HCT116 (cell line): ENCODE measurements at regions not wholly inside any gene's neighbourhood (a gene's known extent, or its start where the extent isn't known, plus 50 kb on each side); places are given as distances from the start of the nearest gene placed in this dataset.

Experiments used
- ATAC-seq: fragments of 200-7000 bp; cut with Tn5 transposase; 2 replicates; pipeline ENCODE4 v1.9.1; 2020; ENCODE audit warnings: mild to moderate bottlenecking, moderate library complexity
- BruUV-seq: library from RNA; stranded (reverse); fragments of 400-500 nt; replicated peaks from 2 replicates; lab custom pipeline; 2021; lab: Mats Ljungman, UMichigan
- CTCF ChIA-PET: fragments of 300-600 bp; sonication (Branson Sonifier 250); formaldehyde crosslinking; loops from one replicate; lab custom pipeline; 2021; ENCODE audit warnings: antibody characterized with exemption; lab: Charles Lee
- POLR2A ChIA-PET: fragments of 300-600, 350-600 bp; sonication (Branson Sonifier 250); formaldehyde crosslinking; loops from one replicate; lab custom pipeline; 2021; ENCODE audit warnings: antibody characterized with exemption; lab: Charles Lee
- RAD21 ChIA-PET, 2 experiments: fragments of 300-600 bp; sonication (Branson Sonifier 250); formaldehyde crosslinking; loops; one replicate each; lab custom pipeline; 2023; ENCODE audit warnings: low total read pairs in 2 of 2; ENCODE audit not compliant: uncharacterized antibody in 2 of 2, unreplicated experiment in 2 of 2, low non-redundant PET in 1 of 2; lab: Charles Lee
- DNase-seq: peaks from one replicate; pipeline ENCODE4 v3.0.0-alpha.2; 2010; ENCODE audit warnings: low read depth, low spot score
- H2AFZ ChIP-seq: fragments of 200-600 bp; shearing (Covaris generic), sonication (generic); 2 replicates; pipeline ENCODE4 v1.6.1; 2017; ENCODE audit warnings: low read depth, mixed run types, mixed read lengths, antibody characterized with exemption, low read length; ENCODE audit not compliant: poor library complexity, severe bottlenecking
- H3K27ac ChIP-seq: 2 replicates; pipeline ENCODE4 v1.5.1; 2012; ENCODE audit warnings: low read depth, low read length
- H3K27me3 ChIP-seq: fragments of 200-600 bp; sonication (generic); 2 replicates; pipeline ENCODE4 v1.6.1; 2016; ENCODE audit warnings: mixed run types, low read length, mixed read lengths; ENCODE audit not compliant: insufficient read depth
- H3K36me3 ChIP-seq, 2 experiments: fragments of 200-500 bp in 1 of 2; fragments of 200-600 bp in 1 of 2; sonication (Bioruptor generic) in 1 of 2; sonication (generic) in 1 of 2; 2 replicates each; pipeline versions ENCODE4 v1.5.1 to v1.6.1; 2014 to 2016; ENCODE audit warnings: low read length in 2 of 2, inconsistent platforms in 1 of 2, mixed read lengths in 1 of 2, mixed run types in 1 of 2; ENCODE audit not compliant: insufficient read depth in 2 of 2, control insufficient read depth in 1 of 2
- H3K4me1 ChIP-seq, 2 experiments: fragments of 200-600 bp in 1 of 2; sonication (generic) in 1 of 2; 2 replicates each; pipeline versions ENCODE4 v1.5.1 to v1.6.1; 2012 to 2017; ENCODE audit warnings: low read length in 2 of 2, inconsistent platforms in 1 of 2, mild to moderate bottlenecking in 1 of 2, mixed read lengths in 1 of 2, mixed run types in 1 of 2, moderate library complexity in 1 of 2; ENCODE audit not compliant: insufficient read depth in 2 of 2, control insufficient read depth in 1 of 2
- H3K4me2 ChIP-seq: fragments of 200-600 bp; sonication (generic); 2 replicates; pipeline ENCODE4 v1.6.1; 2017; ENCODE audit warnings: mixed run types, low read length, mixed read lengths
- H3K4me3 ChIP-seq, 2 experiments: fragments of 200-600 bp in 1 of 2; sonication (generic) in 1 of 2; replicated peaks in 1 of 2; 2 replicates each; pipeline ENCODE4 v1.5.1; 2011 to 2016; ENCODE audit warnings: low read length in 2 of 2, control low read depth in 1 of 2, low read depth in 1 of 2, mild to moderate bottlenecking in 1 of 2, mixed read lengths in 1 of 2, mixed run types in 1 of 2
- H3K79me2 ChIP-seq: fragments of 200-600 bp; sonication (generic); 2 replicates; pipeline ENCODE4 v1.6.1; 2017; ENCODE audit warnings: mild to moderate bottlenecking, mixed run types, low read length, moderate library complexity, mixed read lengths; ENCODE audit not compliant: insufficient read depth
- H3K9ac ChIP-seq: fragments of 200-600 bp; sonication (generic); 2 replicates; pipeline ENCODE4 v1.6.1; 2016; ENCODE audit warnings: low read length, mixed read lengths
- H3K9me2 ChIP-seq: fragments of 200-600 bp; sonication (generic), shearing (Covaris generic); 2 replicates; pipeline ENCODE4 v1.6.1; 2017; ENCODE audit warnings: mixed run types, mild to moderate bottlenecking, moderate library complexity; ENCODE audit not compliant: insufficient read depth
- H3K9me3 ChIP-seq, 2 experiments: fragments of 200-500 bp in 1 of 2; fragments of 200-600 bp in 1 of 2; sonication (Bioruptor generic) in 1 of 2; sonication (generic) in 1 of 2; 2 replicates each; pipeline ENCODE4 v1.6.1; 2014 to 2017; ENCODE audit warnings: low read length in 2 of 2, mixed read lengths in 2 of 2, inconsistent platforms in 1 of 2, low read depth in 1 of 2, mild to moderate bottlenecking in 1 of 2, mixed run types in 1 of 2, moderate library complexity in 1 of 2; ENCODE audit not compliant: control insufficient read depth in 1 of 2, insufficient read depth in 1 of 2
- H4K20me1 ChIP-seq: fragments of 200-600 bp; sonication (generic), shearing (Covaris generic); 2 replicates; pipeline ENCODE4 v1.6.1; 2017; ENCODE audit warnings: mixed run types, mild to moderate bottlenecking, moderate library complexity; ENCODE audit not compliant: insufficient read depth
- CTCF ChIP-seq, 3 experiments: fragments of 200-600 bp in 1 of 3; sonication (generic) in 1 of 3; IDR thresholded peaks in 2 of 3; conservative IDR thresholded peaks in 1 of 3; 2 replicates each; pipeline ENCODE4 v1.5.1; 2012 to 2017; ENCODE audit warnings: low read depth in 2 of 3, low read length in 2 of 3, antibody characterized with exemption in 1 of 3, borderline replicate concordance in 1 of 3, control low read depth in 1 of 3, mild to moderate bottlenecking in 1 of 3, mixed read lengths in 1 of 3, mixed run types in 1 of 3, moderate library complexity in 1 of 3; ENCODE audit not compliant: insufficient read depth in 1 of 3
- EGR1 ChIP-seq: IDR thresholded peaks from 2 replicates; pipeline ENCODE4 v1.6.1; 2012; ENCODE audit warnings: low read depth
- ELF1 ChIP-seq: IDR thresholded peaks from 2 replicates; pipeline ENCODE4 v1.6.1; 2012; ENCODE audit warnings: low read depth, borderline replicate concordance
- EZH2 ChIP-seq: fragments of 200-600 bp; sonication (generic); IDR thresholded peaks from 2 replicates; pipeline ENCODE4 v1.6.1; 2017; ENCODE audit warnings: antibody characterized with exemption, mixed run types
- EZH2phosphoT487 ChIP-seq: fragments of 200-600 bp; IDR thresholded peaks from 2 replicates; pipeline ENCODE4 v1.6.1; 2018; ENCODE audit warnings: antibody characterized with exemption, borderline replicate concordance
- FOSL1 ChIP-seq: IDR thresholded peaks from 2 replicates; pipeline ENCODE4 v1.6.1; 2012; ENCODE audit warnings: low read depth
- JUND ChIP-seq: IDR thresholded peaks from 2 replicates; pipeline ENCODE4 v1.6.1; 2012
- POLR2AphosphoS5 ChIP-seq: IDR thresholded peaks from 2 replicates; pipeline ENCODE4 v1.6.1; 2011; ENCODE audit warnings: mild to moderate bottlenecking, low read depth, low read length, moderate library complexity
- REST ChIP-seq: IDR thresholded peaks from 2 replicates; pipeline ENCODE4 v1.6.1; 2012; ENCODE audit warnings: low read depth
- SIN3A ChIP-seq: IDR thresholded peaks from 2 replicates; pipeline ENCODE4 v1.6.1; 2012; ENCODE audit warnings: low read depth
- SP1 ChIP-seq: IDR thresholded peaks from 2 replicates; pipeline ENCODE4 v1.6.1; 2012; ENCODE audit warnings: low read depth
- SRF ChIP-seq: IDR thresholded peaks from 2 replicates; pipeline ENCODE4 v1.6.1; 2012; ENCODE audit warnings: low read depth
- TCF7L2 ChIP-seq: IDR thresholded peaks from 2 replicates; pipeline ENCODE4 v1.7.0; 2011; ENCODE audit warnings: borderline replicate concordance, inconsistent platforms; ENCODE audit not compliant: insufficient read depth, insufficient read length; ENCODE audit errors: extremely low read depth
- YY1 ChIP-seq: IDR thresholded peaks from 2 replicates; pipeline ENCODE4 v1.6.1; 2011; ENCODE audit warnings: low read length, low read depth, moderate library complexity, mild to moderate bottlenecking; ENCODE audit not compliant: insufficient replicate concordance; ENCODE audit errors: extremely low read depth
- ZFX ChIP-seq: fragments of 450-650 bp; IDR thresholded peaks from 2 replicates; pipeline ENCODE4 v1.6.1; 2017
- ZNF274 ChIP-seq: fragments of 200-500 bp; sonication (Bioruptor generic); IDR thresholded peaks from 2 replicates; pipeline ENCODE4 v1.6.1; 2014; ENCODE audit warnings: mild to moderate bottlenecking, low read depth, low read length, inconsistent platforms
- intact Hi-C: fragments of 100-400 bp; cut with micrococcal nuclease; formaldehyde crosslinking; loops from 2 replicates; pipeline ENCODE4 v1.10.0; 2022
- TF ChIP-seq, protein P1 (sequence below): IDR thresholded peaks from 2 replicates; pipeline ENCODE4 v1.6.1; 2012
- TF ChIP-seq, protein P2 (sequence below): IDR thresholded peaks from 2 replicates; pipeline ENCODE4 v1.6.1; 2012
- TF ChIP-seq, protein P3 (sequence below): IDR thresholded peaks from 2 replicates; pipeline ENCODE4 v1.6.1; 2011; ENCODE audit warnings: mild to moderate bottlenecking, low read length, moderate library complexity; ENCODE audit not compliant: insufficient replicate concordance; ENCODE audit errors: extremely low read depth

- no peak for TF ChIP-seq TCF7L2
These were observed 339.7 kb downstream of the HGF start (continued) for GRCh38 chr7:81430150-81430549.

DNA sequence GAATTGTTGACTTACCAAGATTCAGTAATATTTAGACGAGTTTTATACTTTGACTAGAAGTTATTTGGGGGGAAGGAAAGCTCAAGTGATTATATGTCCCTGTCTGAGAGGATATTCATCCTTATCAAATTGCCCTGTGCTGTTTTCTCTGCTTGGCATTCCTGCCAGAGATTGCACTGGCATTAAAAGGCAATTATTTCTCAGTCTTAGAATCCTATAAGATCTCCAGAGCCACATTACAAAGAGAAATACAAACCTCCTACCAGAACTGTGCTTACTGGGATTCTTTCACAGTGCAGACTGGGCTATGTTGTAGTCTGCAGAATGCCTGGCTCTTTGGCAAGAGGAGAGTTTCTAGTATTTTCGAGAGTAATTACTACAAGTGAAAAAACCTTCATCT lies 342.4 kb downstream of the HGF start:
- POLR2A ChIA-PET = no interaction called here
- no peak overlapping the region for H3K4me2 ChIP-seq
- H3K9me2 ChIP-seq = no peaks in the 10 kb centered on the region; the same call in 1 of the 2 replicates
- no peaks in the 10 kb centered on the region for H3K9me3 ChIP-seq
- RAD21 ChIA-PET = no interaction called here
- H2AFZ ChIP-seq = no peak overlapping the region
- H3K27me3 ChIP-seq = no peaks in the 10 kb centered on the region
- no peak overlapping the region for H3K4me3 ChIP-seq
- ATAC-seq (no peak), DNase-seq (no peak)
- no peaks in the 10 kb centered on the region for H3K4me1 ChIP-seq
- no peaks in the 10 kb centered on the region for H3K36me3 ChIP-seq
- CTCF ChIA-PET = no interaction called here
- no peaks in the 10 kb centered on the region for H4K20me1 ChIP-seq
- no peak overlapping the region for H3K9ac ChIP-seq
- H3K27ac ChIP-seq = no peak overlapping the region
- intact Hi-C loops = no loop called here
- no TSS peak for BruUV-seq
- H3K79me2 ChIP-seq = no peaks in the 10 kb centered on the region
- TF ChIP-seq ELF1 (no peak), SRF (no peak), ZFX (no peak), FOSL1 (no peak), EZH2 (no peak), EZH2phosphoT487 (no peak), ZNF274 (no peak), SP1 (no peak), YY1 (no peak), REST (no peak), JUND (no peak), SIN3A (no peak), TCF7L2 (no peak), EGR1 (no peak), CTCF (IDR thresholded peaks at IDR 0.05 in 2 of 3, conservative IDR thresholded peaks at IDR 0.05 in 1 of 3; ENCODE audit: borderline replicate concordance in 1 of 3, insufficient read depth in 1 of 3, low read depth in 2 of 3, low read length in 2 of 3) (no peak), POLR2AphosphoS5 (no peak)
- TF ChIP-seq, protein P1, sequence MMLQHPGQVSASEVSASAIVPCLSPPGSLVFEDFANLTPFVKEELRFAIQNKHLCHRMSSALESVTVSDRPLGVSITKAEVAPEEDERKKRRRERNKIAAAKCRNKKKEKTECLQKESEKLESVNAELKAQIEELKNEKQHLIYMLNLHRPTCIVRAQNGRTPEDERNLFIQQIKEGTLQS = no peak
- TF ChIP-seq, protein P2, sequence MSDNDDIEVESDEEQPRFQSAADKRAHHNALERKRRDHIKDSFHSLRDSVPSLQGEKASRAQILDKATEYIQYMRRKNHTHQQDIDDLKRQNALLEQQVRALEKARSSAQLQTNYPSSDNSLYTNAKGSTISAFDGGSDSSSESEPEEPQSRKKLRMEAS = no peak
- TF ChIP-seq, protein P3, sequence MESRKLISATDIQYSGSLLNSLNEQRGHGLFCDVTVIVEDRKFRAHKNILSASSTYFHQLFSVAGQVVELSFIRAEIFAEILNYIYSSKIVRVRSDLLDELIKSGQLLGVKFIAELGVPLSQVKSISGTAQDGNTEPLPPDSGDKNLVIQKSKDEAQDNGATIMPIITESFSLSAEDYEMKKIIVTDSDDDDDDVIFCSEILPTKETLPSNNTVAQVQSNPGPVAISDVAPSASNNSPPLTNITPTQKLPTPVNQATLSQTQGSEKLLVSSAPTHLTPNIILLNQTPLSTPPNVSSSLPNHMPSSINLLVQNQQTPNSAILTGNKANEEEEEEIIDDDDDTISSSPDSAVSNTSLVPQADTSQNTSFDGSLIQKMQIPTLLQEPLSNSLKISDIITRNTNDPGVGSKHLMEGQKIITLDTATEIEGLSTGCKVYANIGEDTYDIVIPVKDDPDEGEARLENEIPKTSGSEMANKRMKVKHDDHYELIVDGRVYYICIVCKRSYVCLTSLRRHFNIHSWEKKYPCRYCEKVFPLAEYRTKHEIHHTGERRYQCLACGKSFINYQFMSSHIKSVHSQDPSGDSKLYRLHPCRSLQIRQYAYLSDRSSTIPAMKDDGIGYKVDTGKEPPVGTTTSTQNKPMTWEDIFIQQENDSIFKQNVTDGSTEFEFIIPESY = no peak
